HepG2 (cell line): ENCODE measurements at regions not wholly inside any gene's neighbourhood (a gene's known extent, or its start where the extent isn't known, plus 50 kb on each side); places are given as distances from the start of the nearest gene placed in this dataset.

ENCODE experiments used
- CTCF ChIP-seq: sonication (generic); formaldehyde crosslinking; IDR thresholded peaks from 2 replicates; pipeline ENCODE4 v1.5.0; 2020; ENCODE audit warnings: mild to moderate bottlenecking, missing genetic modification reagents, moderate library complexity
- MAFK ChIP-seq, 2 experiments: IDR thresholded peaks in 1 of 2; conservative IDR thresholded peaks in 1 of 2; 2 replicates each; pipeline ENCODE4 v1.6.1; 2011; ENCODE audit warnings: improper control_type of control experiment in 2 of 2, low read length in 2 of 2
- MED8 ChIP-seq: sonication (generic); formaldehyde crosslinking; IDR thresholded peaks from 2 replicates; pipeline ENCODE4 v1.8.1; 2023; ENCODE audit warnings: mild to moderate bottlenecking, missing genetic modification reagents; ENCODE audit not compliant: insufficient replicate concordance
- MZF1 ChIP-seq: sonication (generic); formaldehyde crosslinking; IDR thresholded peaks from 2 replicates; pipeline ENCODE4 v1.8.1; 2023; ENCODE audit warnings: mild to moderate bottlenecking, missing genetic modification reagents, borderline replicate concordance
- NRL ChIP-seq: sonication (generic); formaldehyde crosslinking; IDR thresholded peaks from 2 replicates; pipeline ENCODE4 v1.5.0; 2020; ENCODE audit warnings: missing genetic modification reagents, mild to moderate bottlenecking, moderate library complexity, borderline replicate concordance
- POLR2A ChIP-seq, 2 experiments: IDR thresholded peaks; 2 replicates each; pipeline ENCODE4 v1.6.1; 2011; ENCODE audit warnings: low read depth in 2 of 2, low read length in 2 of 2, mild to moderate bottlenecking in 1 of 2, moderate library complexity in 1 of 2; ENCODE audit not compliant: insufficient read depth in 1 of 2
- PRPF4 ChIP-seq: fragments of 200-400 bp; formaldehyde crosslinking; IDR thresholded peaks from 2 replicates; pipeline ENCODE4 v1.6.1; 2016; ENCODE audit warnings: low read length, low read depth; ENCODE audit not compliant: poor library complexity, severe bottlenecking
- RFXAP ChIP-seq: sonication (generic); formaldehyde crosslinking; IDR thresholded peaks from 2 replicates; pipeline ENCODE4 v1.4.0; 2020; ENCODE audit warnings: missing genetic modification reagents, borderline replicate concordance
- RNF2 ChIP-seq: fragments of 450-650 bp; conservative IDR thresholded peaks from 2 replicates; pipeline ENCODE4 v1.6.1; 2016; ENCODE audit warnings: low read depth
- TBL1XR1 ChIP-seq: fragments of 150-350 bp; IDR thresholded peaks from 2 replicates; pipeline ENCODE4 v1.6.1; 2014; ENCODE audit warnings: borderline replicate concordance, low read length; ENCODE audit not compliant: partially characterized antibody
- ZHX1 ChIP-seq: sonication (generic); formaldehyde crosslinking; IDR thresholded peaks from 2 replicates; pipeline ENCODE4 v1.8.1; 2022; ENCODE audit warnings: low read depth, mild to moderate bottlenecking, missing genetic modification reagents
- ZMYM2 ChIP-seq: sonication (generic); formaldehyde crosslinking; IDR thresholded peaks from 2 replicates; pipeline ENCODE4 v1.8.0; 2022; ENCODE audit warnings: mild to moderate bottlenecking, missing genetic modification reagents
- ZNF879 ChIP-seq: sonication (generic); formaldehyde crosslinking; IDR thresholded peaks from 2 replicates; pipeline ENCODE4 v1.8.1; 2023; ENCODE audit warnings: missing genetic modification reagents

DNA sequence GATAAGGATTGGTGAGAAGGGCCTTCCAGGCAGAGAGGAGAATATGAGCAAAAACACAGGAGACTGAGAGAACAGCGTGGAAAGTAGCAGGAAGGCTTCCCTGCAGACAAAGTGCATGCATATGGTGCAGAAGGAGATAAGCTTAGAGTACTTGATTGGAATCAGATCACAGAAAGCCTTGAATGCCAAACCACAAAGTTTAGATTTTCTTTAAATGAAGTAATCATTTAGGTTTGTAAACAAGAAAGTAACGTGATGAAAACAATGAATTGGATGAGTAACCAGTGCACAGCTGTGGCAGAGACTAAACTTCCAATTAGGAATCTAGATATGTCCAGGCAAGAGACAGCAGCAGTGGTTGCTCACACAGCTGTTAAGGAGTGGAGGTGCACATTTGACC is 83.8 kb upstream of the C1QTNF7 start:
- TF ChIP-seq CTCF (CRISPR knock-in tag) (no peak), POLR2A (IDR thresholded peaks at IDR 0.05; ENCODE audit: insufficient read depth in 1 of 2, low read depth in 2 of 2, low read length in 2 of 2) (no peak), MAFK (conservative IDR thresholded peaks at IDR 0.05 in 1 of 2, IDR thresholded peaks at IDR 0.05 in 1 of 2; ENCODE audit: low read length in 2 of 2) (no peak), TBL1XR1 (no peak), PRPF4 (no peak), MZF1 (CRISPR knock-in tag) (no peak), MED8 (CRISPR knock-in tag) (no peak), ZNF879 (no peak), NRL (CRISPR knock-in tag) (no peak), ZHX1 (CRISPR knock-in tag) (no peak), RNF2 (no peak), ZMYM2 (CRISPR knock-in tag) (no peak), RFXAP (CRISPR knock-in tag) (no peak)
